Stimulated activated CD4-positive, alpha-beta T cell treated with anti-CD3 and anti-CD28 coated beads, Interleukin-2, amount 100 ng/mL, for 4 hours (primary cell): ENCODE measurements at regions not wholly inside any gene's neighbourhood (a gene's known extent, or its start where the extent isn't known, plus 50 kb on each side); places are given as distances from the start of the nearest gene placed in this dataset.
"Not testable (repeated sequence)": the region's sequence is repeated elsewhere in the genome, so short reads cannot be mapped to it uniquely, and the experiment has no call there.

ENCODE experiments used
- DNase-seq: peaks from one replicate; pipeline ENCODE4 v3.0.0-alpha.2; 2020; ENCODE audit warnings: low read depth

DNA sequence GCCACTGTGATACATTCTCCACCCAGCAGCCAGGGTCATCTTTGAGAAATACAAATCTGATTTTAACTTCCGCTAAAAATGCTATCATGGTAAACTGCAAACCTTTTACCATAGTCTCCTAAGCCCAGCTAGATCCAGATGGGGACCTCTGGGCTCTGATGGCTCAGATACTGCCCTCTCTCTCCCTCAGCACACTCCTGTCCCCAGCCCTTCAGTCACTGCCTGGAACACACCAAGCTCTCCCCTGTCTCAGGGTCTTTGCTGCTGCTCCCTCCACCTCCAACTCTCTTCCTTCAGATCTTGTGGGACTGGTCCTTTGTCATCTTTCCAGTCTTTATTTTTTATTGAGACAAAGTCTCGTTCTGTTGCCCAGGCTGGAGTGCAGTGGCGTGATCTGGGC is 65.1 kb downstream of the SPRY4 start:
- DNase-seq: no peak

DNA sequence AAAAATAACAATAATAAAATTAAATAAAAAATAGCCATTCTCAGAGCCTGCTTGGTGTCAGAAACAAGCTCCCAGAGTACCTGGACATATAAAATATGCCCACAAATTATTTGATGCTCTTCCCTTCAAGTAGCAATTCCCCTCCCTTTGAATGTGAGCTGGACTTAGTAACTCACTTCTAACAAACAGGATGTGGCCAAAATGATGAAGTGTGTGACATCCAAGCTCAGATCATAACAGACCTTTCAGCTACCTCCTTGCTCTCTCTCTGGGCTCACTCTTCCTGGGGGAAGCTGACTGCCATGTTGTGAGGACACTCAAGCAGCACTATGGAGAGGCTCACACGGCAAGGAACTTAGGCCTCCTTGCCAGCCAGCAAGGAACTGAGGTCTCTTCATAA is 69.0 kb downstream of the SPRY4 start:
- no peak for DNase-seq

DNA sequence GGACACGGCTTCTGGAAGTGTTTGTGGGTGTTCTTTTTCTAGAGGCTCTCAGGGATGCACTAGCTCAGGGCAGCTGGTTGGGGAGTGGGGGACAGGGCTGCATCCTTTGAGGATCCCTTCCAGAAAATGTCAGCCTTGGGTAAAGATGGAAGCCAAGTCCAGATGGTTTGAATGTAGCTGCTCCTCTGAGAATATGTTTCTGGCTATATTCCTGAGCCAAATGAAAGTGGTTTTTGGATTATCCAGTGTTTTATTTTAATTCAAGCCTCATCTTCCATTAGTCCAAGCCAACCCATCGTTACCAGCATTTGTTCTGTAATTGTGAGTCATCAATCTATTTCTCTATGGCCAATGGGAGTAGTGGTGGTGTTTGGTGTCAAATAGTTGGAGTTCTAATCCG is 70.4 kb downstream of the SPRY4 start:
- DNase-seq: no peak

DNA sequence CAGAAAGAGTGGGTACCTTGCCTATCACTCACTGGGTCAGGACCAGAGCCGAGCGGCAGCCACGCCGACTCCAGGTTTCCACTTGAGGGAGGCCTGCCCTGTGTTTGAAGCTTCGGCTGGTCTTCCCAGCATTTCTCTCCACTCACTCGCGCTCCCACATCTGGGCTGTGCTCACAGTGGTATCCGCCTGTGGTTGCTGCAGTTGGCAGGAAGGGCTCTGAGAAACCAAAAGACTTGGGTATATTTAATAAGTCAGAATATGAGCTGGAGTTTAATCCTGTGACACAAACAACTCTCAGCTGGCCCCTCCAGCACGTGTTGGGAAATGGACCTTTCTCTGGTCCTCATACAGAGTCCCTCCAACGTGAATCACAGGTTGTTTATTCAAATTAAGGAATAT is 70.9 kb downstream of the SPRY4 start:
- no peak for DNase-seq

DNA sequence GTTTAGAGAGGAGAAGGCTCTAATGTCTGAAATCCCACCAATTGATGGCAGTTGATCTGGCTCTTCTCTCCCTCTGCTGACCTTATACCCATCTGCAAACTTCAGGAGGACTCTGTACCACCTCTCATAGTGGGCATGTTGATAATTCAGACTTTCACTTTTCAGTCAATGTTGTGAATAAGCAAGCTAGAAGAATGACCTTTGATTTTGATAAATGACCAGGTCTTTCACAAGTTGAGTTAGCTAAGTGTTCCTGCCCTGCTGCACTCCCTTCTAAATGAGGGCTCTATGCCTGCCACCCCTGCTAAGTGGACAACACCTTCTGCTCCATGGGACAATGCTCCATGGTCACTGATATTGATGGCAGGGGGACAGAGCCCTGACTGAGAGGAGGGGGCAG is 74.7 kb downstream of the SPRY4 start:
- no peak for DNase-seq

DNA sequence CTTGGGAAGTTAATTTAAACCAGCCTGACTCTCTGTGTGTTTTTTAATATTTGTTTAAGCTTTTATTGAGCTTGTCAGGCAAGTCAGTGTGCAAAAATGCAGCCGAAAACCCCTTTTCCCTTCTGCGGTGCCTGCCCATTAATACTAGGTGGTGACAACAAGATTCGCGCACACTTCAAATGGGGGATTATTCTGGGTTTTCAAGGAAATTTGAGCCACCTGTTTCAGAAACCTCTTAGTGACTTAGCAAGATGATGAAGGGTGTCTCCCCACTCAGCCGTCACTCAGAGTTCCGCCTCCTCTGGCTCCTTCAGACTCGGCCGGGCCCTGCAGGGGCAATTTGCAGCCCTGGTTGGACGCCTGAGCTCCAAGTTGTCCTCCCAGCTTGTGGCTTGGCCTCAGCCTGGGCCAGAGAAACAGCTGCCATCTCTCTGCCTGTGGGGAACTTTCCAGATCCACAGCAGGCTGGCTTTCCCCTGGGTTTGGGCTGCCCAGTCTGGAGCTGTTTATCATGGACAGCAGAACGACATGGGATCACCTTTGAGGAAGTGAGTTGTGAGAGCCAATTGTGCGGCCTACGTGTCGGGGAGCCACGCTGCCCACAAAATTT is 75.9 kb downstream of the SPRY4 start:
- DNase-seq: no peak

DNA sequence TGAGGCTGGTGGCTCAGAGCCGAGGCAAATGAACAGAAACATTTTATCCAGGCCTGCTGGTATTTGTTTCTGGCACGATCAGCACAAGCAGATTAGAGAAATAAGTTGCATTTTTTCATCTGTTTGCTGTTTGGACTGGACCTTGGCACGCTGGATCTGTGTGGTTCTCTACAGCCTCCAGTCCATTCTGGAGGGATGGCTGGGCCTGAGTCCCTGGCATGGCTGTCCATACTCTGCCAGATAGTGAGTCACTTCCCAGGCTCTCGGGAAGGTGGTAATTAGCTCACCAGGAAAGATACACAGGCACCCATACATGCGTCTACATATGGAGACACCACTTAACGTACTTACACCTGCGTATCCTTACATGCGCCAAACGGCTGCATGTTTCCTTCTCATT is 78.6 kb downstream of the SPRY4 start:
- DNase-seq: no peak

DNA sequence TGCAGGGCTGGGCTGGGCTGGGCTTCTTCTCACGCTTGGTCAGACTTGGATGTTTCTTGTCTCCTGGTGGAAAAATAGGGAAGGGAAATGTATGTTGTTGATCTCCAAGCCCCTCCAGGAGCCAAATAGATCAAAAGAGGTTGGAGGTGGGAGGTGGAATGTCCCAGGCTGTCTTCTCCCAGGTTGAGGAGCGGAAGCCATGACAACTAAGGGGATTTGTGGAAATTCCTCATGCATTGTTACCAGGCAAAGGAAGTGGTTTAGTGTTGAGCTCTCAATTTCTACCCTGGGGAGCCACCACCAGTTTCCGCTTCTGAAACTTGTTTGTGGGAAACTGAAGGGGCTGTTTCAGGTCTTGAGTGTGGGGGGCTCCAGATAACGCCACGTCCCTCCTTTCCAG is 79.0 kb downstream of the SPRY4 start:
- no peak for DNase-seq

DNA sequence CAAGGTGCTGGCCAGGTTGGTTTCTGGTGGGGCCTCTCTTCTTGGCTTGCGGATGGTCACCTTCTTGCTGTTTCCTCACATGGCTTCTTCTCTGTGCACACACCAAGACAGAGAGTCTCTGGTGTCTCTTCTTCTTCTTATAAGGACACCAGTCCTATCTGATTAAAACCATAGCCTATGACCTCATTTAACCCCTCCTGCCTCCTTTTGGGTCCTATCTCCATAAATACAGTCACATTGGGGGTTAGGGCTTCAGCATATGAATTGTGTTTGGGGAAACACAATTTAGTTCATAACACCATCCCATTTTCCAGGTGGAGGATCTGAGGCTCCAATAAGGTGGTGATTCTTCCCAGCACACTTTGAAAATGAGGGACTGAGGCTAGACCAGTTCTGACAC is 80.4 kb downstream of the SPRY4 start:
- no peak for DNase-seq

DNA sequence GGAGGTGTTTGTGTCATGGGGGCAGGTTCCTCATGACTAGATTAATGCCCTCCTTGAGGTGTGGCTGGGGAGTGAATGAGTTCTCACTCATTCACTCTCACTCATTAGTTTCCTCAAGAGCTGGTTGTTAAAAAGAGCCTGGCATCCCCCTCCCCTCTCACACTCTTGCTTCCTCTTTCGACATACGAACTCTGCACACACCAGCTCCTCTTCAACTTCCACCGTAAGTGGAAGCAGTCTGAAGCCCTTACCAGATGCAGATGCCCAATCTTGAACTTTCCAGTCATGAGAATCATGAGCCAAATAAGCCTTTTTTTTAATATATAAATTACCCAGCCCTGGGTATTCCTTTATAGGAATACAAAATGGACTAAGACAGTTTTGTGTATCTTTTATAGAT is 82.5 kb downstream of the SPRY4 start:
- no peak for DNase-seq

DNA sequence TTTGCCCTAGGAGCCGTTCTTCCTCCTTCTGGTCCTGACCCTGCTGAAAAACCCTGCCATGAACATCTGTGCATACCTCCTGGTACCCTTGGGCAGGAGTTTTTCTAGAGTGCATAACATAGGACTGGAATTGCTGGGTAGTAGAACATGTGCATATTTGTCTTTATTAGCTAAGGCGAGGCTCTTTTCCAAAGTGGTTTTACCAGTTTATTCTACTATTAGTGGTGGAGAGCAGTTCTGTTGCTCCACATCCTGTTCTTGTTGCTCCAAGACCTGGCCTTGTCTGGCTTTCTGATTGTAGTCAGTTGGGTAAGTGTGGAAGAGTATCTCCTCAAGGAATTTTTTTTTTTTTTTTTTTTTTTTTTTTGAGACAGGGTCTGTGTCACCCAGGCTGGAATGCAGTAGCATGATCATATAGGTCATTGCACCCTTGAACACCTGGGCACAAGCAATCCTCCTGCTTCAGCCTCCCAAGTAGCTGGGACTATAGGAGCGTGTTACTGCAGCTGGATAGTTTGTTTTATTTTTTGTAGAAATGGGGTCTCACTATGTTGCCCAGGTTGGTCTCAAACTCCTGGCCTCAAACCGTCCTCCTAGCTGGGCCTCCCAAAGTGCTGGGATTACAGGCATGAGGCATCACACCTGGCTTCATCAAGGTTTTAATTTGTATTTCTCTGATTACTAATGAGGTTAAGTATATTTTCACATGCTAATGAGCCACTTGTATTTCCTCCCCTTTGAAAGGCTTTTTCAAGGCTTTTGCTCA is 85.2 kb downstream of the SPRY4 start:
- DNase-seq: no peak

DNA sequence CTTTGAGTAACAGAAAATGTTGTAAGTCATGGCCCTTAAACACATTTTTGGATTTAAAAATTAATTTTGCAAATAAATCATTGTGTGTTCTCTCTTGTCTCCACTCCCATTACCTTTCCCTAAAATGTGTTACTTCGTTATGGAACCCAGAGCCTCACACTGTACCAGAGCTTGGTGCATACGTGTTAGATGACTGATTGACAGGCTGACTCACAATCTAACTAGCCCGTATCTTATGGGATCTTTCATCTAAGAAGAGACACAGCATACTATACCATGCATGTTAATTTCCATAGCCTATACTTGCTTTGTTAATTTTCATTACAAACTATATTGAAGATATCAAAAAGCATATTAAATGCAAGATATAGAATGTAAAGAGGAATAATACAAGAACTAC is 87.1 kb downstream of the SPRY4 start:
- no peak for DNase-seq

DNA sequence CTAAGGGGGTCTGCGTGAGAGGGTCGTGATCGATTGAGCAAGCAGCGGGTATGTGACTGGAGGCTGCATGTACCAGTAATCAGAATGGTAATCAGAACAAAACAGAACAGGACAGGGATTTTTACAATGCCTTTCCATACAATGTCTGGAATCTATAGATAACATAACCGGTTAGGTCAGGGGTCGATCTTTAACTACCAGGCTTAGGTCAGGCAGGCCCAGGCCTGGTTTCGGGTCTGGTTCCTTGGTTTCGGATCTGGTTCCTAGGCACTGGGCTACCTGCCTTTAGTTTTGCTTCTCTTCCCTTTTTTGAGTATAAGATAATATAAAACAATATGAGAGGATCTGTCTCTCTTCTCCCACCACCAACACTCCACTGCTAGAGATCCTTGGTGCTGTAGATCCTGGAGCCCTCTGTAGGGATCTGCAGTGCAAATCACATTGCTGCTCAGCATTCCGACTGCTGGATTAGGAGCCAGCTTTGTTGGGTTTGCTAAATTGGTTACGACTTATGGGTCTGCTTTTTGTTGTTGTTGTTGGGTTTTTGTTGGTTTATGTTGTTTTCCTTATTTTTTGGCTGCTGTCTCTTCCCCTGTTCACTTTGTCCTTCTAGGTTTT is 88.0 kb downstream of the SPRY4 start:
- DNase-seq: not testable (repeated sequence)

DNA sequence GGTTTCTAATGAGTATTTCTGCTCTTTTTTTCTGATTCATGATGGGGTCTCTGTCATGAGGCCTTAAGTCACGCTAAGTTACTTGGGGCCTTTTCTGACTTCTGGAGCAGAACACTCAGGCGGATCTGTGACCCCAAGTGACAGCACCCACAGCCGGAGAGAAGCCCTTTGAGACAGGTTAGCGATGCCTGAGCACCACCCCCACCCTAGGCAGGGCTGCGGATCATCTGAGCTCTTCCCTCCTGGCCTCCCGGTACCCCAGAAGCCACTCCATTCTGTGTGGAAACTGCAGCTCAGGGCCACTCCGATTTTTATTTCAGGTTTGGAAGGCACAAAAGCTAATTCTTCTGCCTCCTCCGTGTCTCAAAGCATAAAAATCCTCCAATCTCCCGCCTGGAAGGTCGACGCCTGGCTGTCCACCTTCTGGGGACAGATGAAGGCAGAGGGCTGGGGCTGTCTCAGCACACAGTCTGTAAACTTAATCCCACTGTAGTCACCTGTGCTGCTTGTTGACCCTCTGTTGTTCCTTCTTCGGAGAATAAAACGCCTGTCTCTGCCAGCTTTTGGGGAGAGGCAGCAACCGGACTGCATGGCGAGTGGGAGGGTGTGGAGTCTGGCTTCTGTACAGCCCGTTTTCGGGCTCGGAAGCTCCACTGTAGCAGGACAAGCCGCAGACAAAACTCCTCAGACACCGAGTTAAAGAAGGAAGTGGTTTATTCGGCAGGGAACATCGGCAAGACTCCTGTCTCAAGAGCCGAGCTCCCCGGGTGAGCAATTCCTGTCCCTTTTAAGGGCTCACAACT is 88.8 kb downstream of the SPRY4 start:
- no peak for DNase-seq

DNA sequence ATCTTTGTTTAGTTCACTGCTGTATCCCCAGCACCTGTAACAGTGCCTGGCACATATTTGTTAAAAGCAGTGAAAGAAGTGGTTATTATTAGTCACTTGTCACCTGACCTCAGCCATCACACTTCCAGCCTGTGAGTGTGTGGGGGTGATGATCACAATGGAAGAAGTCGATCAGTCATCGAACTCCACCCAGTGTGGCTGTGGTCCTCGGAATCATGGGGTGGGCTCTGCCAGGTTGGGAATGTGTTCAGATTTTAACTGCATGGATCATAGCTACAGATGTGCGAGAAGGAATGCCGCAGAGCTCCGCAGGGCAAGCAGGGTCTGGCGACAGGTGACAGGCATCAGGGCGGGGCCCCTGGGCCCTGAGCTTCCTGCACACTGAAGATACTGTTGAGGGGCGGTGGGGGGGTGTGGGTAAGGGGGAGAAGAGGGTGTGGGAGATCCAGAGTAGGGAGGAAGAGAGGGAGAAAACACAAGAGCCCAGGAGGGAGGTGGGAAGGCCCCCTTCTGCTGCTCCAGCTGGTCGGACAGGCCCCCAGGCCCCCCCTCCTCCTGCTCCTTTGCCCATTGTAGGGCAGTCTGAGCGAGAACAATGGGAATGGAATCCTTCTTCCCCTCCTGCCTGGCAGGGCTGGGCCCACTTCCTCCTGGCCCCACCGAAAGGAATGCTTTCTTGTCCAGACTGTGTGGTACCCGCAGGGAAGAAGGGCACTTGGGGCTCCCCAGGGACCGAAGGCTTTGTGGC is 89.6 kb downstream of the SPRY4 start:
- DNase-seq: peak; percentile 35

DNA sequence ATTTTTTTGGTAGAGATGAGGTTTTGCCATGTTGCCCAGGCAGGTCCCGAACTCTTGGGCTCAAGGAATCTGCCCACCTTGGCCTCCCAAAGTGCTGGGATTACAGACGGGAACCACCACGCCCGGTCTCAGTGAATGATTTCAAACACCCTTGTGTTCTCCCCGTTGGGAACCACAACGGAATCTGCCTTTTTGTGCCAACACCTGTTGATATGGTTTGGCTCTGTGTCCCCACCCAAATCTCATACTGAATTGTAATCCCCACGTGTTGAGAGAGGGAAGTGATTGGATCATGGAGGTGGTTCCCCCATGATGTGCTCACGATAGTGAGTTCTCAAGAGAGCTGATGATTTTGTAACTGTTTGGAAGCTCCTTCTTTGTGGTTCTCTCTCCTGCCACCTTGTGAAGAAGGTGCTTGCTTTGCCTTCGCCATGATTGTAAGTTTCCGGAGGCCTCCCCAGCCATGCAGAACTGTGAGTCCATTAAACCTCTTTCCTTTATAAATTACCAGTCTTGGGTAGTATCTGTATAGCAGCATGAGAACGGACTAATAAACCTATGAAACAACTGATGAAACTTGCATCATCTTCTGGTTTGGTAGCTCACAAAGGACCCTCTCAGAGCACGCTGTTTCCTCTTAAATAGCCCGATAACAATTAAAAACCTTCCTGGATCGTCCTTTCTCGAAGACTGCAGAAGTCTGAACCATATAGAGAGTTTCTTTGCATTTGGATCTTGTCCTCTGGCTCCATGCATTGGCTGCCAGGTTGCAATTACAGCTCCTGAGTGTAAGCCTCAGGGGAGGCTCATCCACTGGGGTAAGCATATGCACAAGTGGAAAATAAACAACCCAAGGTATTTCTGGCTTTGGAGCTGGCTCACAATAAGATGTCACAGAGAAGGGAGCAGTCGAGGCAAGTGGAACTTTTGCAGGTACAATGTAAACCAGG is 91.5 kb downstream of the SPRY4 start:
- DNase-seq: no peak

DNA sequence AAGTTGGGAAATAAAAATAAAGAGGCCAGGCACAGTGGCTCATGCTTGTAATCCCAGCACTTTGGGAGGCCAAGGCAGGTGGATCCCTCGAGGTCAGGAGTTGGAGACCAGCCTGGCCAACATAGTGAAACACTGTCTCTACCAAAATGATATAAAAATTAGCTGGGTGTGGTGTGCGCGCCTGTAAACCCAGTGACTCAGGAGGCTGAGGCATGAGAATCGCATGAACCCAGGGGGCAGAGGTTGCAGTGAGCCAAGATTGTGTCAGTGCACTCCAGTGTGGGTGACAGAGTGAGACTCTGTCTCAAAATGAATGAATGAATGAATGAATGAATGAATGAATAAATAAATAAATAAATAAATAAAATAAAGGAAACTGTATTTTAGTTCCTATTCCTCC is 93.9 kb downstream of the SPRY4 start:
- DNase-seq: not testable (repeated sequence)

DNA sequence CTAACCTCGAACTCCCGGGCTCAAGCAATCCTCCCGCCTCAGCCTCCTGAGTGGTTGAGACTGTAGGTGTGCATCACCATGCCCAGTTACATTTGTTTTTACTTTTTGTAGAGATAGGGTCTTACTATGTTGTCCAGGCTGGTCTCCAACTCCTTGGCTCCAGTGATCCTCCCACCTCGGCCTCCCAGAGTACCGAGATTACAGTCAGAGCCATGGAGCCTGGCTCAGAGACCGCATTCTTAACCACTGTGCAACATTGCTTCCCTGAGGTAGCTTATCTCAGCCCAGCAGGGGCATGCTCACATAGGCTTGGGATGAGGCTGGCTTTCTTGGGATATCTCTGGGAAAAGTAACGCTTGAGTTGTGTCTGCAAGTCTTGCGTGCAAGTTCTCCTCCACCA is 99.7 kb downstream of the SPRY4 start:
- no peak for DNase-seq

DNA sequence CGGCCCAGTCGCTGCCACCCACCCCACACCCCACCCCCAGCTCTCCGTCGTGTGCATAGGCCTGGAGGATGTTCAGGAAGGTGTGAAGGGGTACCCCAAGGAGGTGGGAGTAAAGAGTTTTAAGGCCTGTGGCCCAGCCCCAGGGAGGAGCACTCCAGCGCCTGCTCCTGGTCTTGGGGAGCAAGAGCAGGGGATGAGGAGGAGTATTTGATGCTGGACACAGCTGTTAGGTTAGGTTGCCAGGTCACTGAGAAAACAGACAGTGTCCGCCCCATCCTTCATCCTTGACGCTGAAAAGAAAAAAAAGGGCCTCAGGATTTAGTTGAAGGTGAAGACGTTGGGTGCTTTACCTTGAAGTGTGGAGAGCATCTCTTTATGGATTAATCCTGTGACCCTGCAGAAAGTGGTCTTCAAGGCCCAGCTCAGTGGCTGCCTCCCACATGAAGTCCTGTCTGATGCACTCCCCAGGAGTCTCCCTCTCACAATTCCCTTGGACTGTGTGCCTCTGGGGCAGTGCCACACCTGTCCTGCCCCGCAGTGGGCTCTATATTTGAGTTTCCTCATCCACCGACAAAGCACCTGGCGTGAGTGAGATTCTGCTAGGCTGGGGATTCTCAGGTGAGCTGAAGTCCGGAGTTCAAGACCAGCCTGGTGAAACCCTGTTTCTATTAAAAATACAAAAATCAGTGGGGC is 101.8 kb downstream of the SPRY4 start:
- no peak for DNase-seq

DNA sequence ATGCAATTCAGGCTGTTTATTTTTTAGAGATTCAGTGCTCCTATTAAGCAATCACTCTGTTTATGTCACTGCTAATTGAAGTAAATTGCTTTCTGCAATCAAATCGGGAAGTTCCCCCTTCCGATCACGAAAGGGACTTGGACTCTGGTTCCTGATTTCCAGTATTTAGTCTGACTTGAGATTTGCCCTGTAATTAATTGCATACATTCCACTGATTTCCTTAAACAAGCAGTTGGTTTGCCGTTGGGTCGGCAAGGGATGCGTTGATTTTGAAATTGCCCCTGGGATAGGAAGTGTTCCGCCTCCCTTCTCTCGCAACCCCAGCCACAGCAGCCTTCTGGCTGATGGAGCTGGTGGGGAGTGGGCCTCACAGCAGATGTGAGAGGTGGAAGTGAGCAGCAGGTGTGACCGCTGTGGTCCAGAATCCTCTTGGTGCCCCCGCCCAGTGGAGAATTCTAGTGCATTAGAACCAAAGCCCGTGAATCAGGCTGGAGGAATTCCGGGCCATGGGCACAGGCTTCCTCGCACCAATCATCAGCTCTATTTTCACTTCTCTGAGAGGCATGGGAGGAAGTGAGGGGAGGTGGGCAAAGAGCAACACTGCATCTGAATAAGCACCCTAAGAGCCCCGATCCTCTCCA is 102.5 kb downstream of the SPRY4 start:
- no peak for DNase-seq
